GM12878 (cell line): ENCODE measurements at regions not wholly inside any gene's neighbourhood (a gene's known extent, or its start where the extent isn't known, plus 50 kb on each side); places are given as distances from the start of the nearest gene placed in this dataset.

Experiments
- ATAC-seq: fragments of 200-7000 bp; cut with Tn5 transposase; 3 replicates; pipeline ENCODE4 v1.9.1; 2020; ENCODE audit warnings: mild to moderate bottlenecking, moderate library complexity
- BruUV-seq: library from RNA; stranded (reverse); fragments of 400-500 nt; replicated peaks from 2 replicates; lab custom pipeline; 2021; lab: Mats Ljungman, UMichigan
- CTCF ChIA-PET: fragments of 300-600 bp; sonication (Branson Sonifier 250); formaldehyde crosslinking; extraction: SDS; loops from one replicate; lab custom pipeline; 2021; ENCODE audit warnings: inconsistent platforms; lab: Yijun Ruan, JAX
- POLR2A ChIA-PET: fragments of 350-600 bp; formaldehyde crosslinking; extraction: SDS; loops from one replicate; lab custom pipeline; 2021; ENCODE audit warnings: inconsistent platforms; lab: Charles Lee
- RAD21 ChIA-PET: fragments of 300-600 bp; sonication (Branson Sonifier 250); formaldehyde crosslinking; loops from one replicate; lab custom pipeline; 2023; ENCODE audit warnings: antibody characterized with exemption; ENCODE audit not compliant: unreplicated experiment; lab: Charles Lee
- SMC1A ChIA-PET: fragments of 300-600 bp; sonication (Branson Sonifier 250); formaldehyde crosslinking; loops from one replicate; lab custom pipeline; 2023; ENCODE audit not compliant: unreplicated experiment, uncharacterized antibody; lab: Charles Lee
- DNase-seq: peaks from one replicate; pipeline ENCODE4 v3.0.0-alpha.2; 2011; ENCODE audit warnings: low read depth, low spot score
- FAIRE-seq: peaks from 3 replicates; lab custom pipeline; 2011; peaks lifted over from hg19 to GRCh38; lab: Jason Lieb, UNC
- H2AFZ ChIP-seq: 2 replicates; pipeline ENCODE4 v1.6.0; 2011; ENCODE audit warnings: low read depth, low read length, control low read depth; ENCODE audit not compliant: control insufficient read depth
- H3K27ac ChIP-seq: 2 replicates; pipeline ENCODE4 v1.5.1; 2011; ENCODE audit warnings: control low read depth; ENCODE audit not compliant: control insufficient read depth, insufficient read depth
- H3K27me3 ChIP-seq, 2 experiments: replicated peaks in 1 of 2; 2 replicates each; pipeline versions ENCODE4 v1.6.0 to v1.6.1; 2011; ENCODE audit warnings: low read length in 1 of 2; ENCODE audit not compliant: control insufficient read depth in 2 of 2, insufficient read depth in 2 of 2
- H3K36me3 ChIP-seq, 2 experiments: 2 replicates each; pipeline ENCODE4 v1.5.1; 2011; ENCODE audit warnings: low read length in 1 of 2; ENCODE audit not compliant: control insufficient read depth in 2 of 2, insufficient read depth in 2 of 2
- H3K4me1 ChIP-seq: 2 replicates; pipeline ENCODE4 v1.6.1; 2011; ENCODE audit warnings: mild to moderate bottlenecking, low read length, moderate library complexity, mixed read lengths; ENCODE audit not compliant: control insufficient read depth, insufficient read depth
- H3K4me2 ChIP-seq: 2 replicates; pipeline ENCODE4 v1.6.0; 2011; ENCODE audit warnings: control low read depth; ENCODE audit not compliant: control insufficient read depth, insufficient read depth
- H3K4me3 ChIP-seq: fragments of 200-600 bp; sonication (generic); 2 replicates; pipeline ENCODE4 v1.5.1; 2016
- H3K79me2 ChIP-seq: 2 replicates; pipeline ENCODE4 v1.6.0; 2011; ENCODE audit warnings: low read length; ENCODE audit not compliant: control insufficient read depth, insufficient read depth
- H3K9ac ChIP-seq: 2 replicates; pipeline ENCODE4 v1.8.0; 2011; ENCODE audit warnings: low read length, control low read depth, mixed read lengths; ENCODE audit not compliant: control insufficient read depth, insufficient read depth
- H3K9me3 ChIP-seq: replicated peaks from 3 replicates; pipeline ENCODE4 v1.5.1; 2011; ENCODE audit warnings: mild to moderate bottlenecking, low read length; ENCODE audit not compliant: control insufficient read depth, insufficient read depth
- H4K20me1 ChIP-seq: 2 replicates; pipeline ENCODE4 v1.6.0; 2011; ENCODE audit not compliant: control insufficient read depth, insufficient read depth
- ATF7 ChIP-seq: fragments of 450-650 bp; IDR thresholded peaks from 2 replicates; pipeline ENCODE4 v1.6.1; 2016; ENCODE audit warnings: low read depth, mild to moderate bottlenecking
- BMI1 ChIP-seq: fragments of 450-650 bp; IDR thresholded peaks from 2 replicates; pipeline ENCODE4 v1.6.1; 2016; ENCODE audit warnings: mild to moderate bottlenecking, moderate library complexity, borderline replicate concordance
- CHD4 ChIP-seq: fragments of 200-600 bp; sonication (generic); IDR thresholded peaks from 2 replicates; pipeline ENCODE4 v1.6.1; 2016; ENCODE audit warnings: mild to moderate bottlenecking
- DPF2 ChIP-seq: fragments of 450-650 bp; IDR thresholded peaks from 2 replicates; pipeline ENCODE4 v1.6.1; 2017; ENCODE audit warnings: mild to moderate bottlenecking
- E4F1 ChIP-seq: fragments of 450-650 bp; IDR thresholded peaks from 2 replicates; pipeline ENCODE4 v1.6.1; 2018; ENCODE audit warnings: borderline replicate concordance, mild to moderate bottlenecking; ENCODE audit not compliant: partially characterized antibody
- HDAC6 ChIP-seq: fragments of 200-600 bp; sonication (generic); IDR thresholded peaks from one replicate; pipeline ENCODE4 v1.8.0; 2017; ENCODE audit warnings: antibody characterized with exemption; ENCODE audit not compliant: unreplicated experiment
- MAX ChIP-seq: IDR thresholded peaks from 2 replicates; pipeline ENCODE4 v1.6.1; 2012; ENCODE audit warnings: low read depth, low read length, improper control_type of control experiment
- MEF2B ChIP-seq: fragments of 450-650 bp; IDR thresholded peaks from 2 replicates; pipeline ENCODE4 v1.6.1; 2018; ENCODE audit warnings: mild to moderate bottlenecking, moderate library complexity; ENCODE audit not compliant: partially characterized antibody, poor library complexity, severe bottlenecking
- MXI1 ChIP-seq: fragments of 150-350 bp; IDR thresholded peaks from 2 replicates; pipeline ENCODE4 v1.6.1; 2011; ENCODE audit warnings: low read depth, mild to moderate bottlenecking, inconsistent platforms, low read length, improper control_type of control experiment
- NFIC ChIP-seq: IDR thresholded peaks from 2 replicates; pipeline ENCODE4 v1.6.1; 2012; ENCODE audit warnings: low read depth, mild to moderate bottlenecking, inconsistent platforms, low read length, moderate library complexity
- RCOR1 ChIP-seq: conservative IDR thresholded peaks from 2 replicates; pipeline ENCODE4 v1.6.1; 2012; ENCODE audit warnings: low read depth, low read length, improper control_type of control experiment
- RELB ChIP-seq: fragments of 450-650 bp; IDR thresholded peaks from 2 replicates; pipeline ENCODE4 v1.6.1; 2017; ENCODE audit warnings: low read depth, mild to moderate bottlenecking, moderate library complexity
- SIX5 ChIP-seq: IDR thresholded peaks from 2 replicates; pipeline ENCODE4 v1.6.1; 2011; ENCODE audit warnings: mild to moderate bottlenecking, low read depth, low read length, moderate library complexity; ENCODE audit not compliant: severe bottlenecking
- SMC3 ChIP-seq: IDR thresholded peaks from 2 replicates; pipeline ENCODE4 v1.6.1; 2011; ENCODE audit warnings: low read length, improper control_type of control experiment, borderline replicate concordance
- TCF12 ChIP-seq: IDR thresholded peaks from 2 replicates; pipeline ENCODE4 v1.6.1; 2011; ENCODE audit warnings: low read depth, mild to moderate bottlenecking, low read length
- ZBTB40 ChIP-seq: fragments of 450-650 bp; IDR thresholded peaks from 2 replicates; pipeline ENCODE4 v1.6.1; 2016; ENCODE audit warnings: mild to moderate bottlenecking, moderate library complexity, borderline replicate concordance
- ZNF207 ChIP-seq: fragments of 450-650 bp; IDR thresholded peaks from 2 replicates; pipeline ENCODE4 v1.6.1; 2014; ENCODE audit warnings: antibody characterized with exemption, mild to moderate bottlenecking, borderline replicate concordance
- ZNF274 ChIP-seq: IDR thresholded peaks from one replicate; pipeline ENCODE4 v1.8.0; 2011; ENCODE audit not compliant: insufficient read length, insufficient read depth
- WGBS: methylation state at CpG from one replicate; pipeline ENCODE4 v1.1.6; 2016; ENCODE audit warnings: low lambda C conversion rate; ENCODE audit not compliant: insufficient replicate concordance, insufficient coverage; ENCODE audit errors: missing lambda C conversion rate; 5-methylcytosine and 5-hydroxymethylcytosine counted together
- in situ Hi-C: fragments of 300-500 bp; cut with MboI; formaldehyde crosslinking; loops from 9 replicates; pipeline ENCODE4 v1.14.3; 2018; ENCODE audit warnings: mixed read lengths
- intact Hi-C: fragments of 100-400 bp; cut with micrococcal nuclease; formaldehyde crosslinking; loops from one replicate; pipeline ENCODE4 v1.14.2; 2022; ENCODE audit not compliant: unreplicated experiment

GRCh38 chr6:9943026-9943425 is 471.8 kb downstream of the TFAP2A start:
- FAIRE-seq, result no peak
- ChIA-PET RAD21 (no interaction called here), SMC1A (no interaction called here), CTCF (no interaction called here), POLR2A (no interaction called here)
- BruUV-seq, result no TSS peak
- intact Hi-C loops (no loop called here), in situ Hi-C loops (no loop called here)
- DNase-seq, result no peak
- Histone ChIP-seq H3K9ac (no peak overlapping the region), H4K20me1 (no peaks in the 10 kb centered on the region), H3K27ac (no peak overlapping the region), H3K36me3 (no peaks in the 10 kb centered on the region), H3K9me3 (no peaks in the 10 kb centered on the region), H3K79me2 (no peaks in the 10 kb centered on the region), H3K4me3 (no peak overlapping the region), H3K27me3 (no peaks in the 10 kb centered on the region), H3K4me1 (no peaks in the 10 kb centered on the region), H3K4me2 (no peak overlapping the region), H2AFZ (no peak overlapping the region)
- WGBS, result 64% methylated on average over 9 of the region's 9 CpGs
- TF ChIP-seq CHD4 (no peak), ATF7 (no peak), MEF2B (no peak), RCOR1 (no peak), HDAC6 (no peak), BMI1 (no peak), TCF12 (no peak), SIX5 (no peak), SMC3 (no peak), ZBTB40 (no peak), NFIC (no peak), MAX (no peak), DPF2 (no peak), RELB (no peak), ZNF274 (no peak), E4F1 (no peak), MXI1 (no peak), ZNF207 (no peak)
- no peak for ATAC-seq
